DND-41 (cell line): ENCODE measurements at regions not wholly inside any gene's neighbourhood (a gene's known extent, or its start where the extent isn't known, plus 50 kb on each side); places are given as distances from the start of the nearest gene placed in this dataset.

Source experiments
- ATAC-seq: fragments of 200-7000 bp; cut with Tn5 transposase; 3 replicates; pipeline ENCODE4 v1.9.1; 2021; ENCODE audit warnings: low read depth; ENCODE audit not compliant: insufficient read depth
- DNase-seq: peaks from one replicate; pipeline ENCODE4 v3.0.0-alpha.2; 2020
- H2AFZ ChIP-seq: 2 replicates; pipeline ENCODE4 v1.6.0; 2012; ENCODE audit warnings: low read depth, low read length
- H3K27ac ChIP-seq: 2 replicates; pipeline ENCODE4 v1.5.1; 2012; ENCODE audit warnings: low read length, inconsistent platforms
- H3K27me3 ChIP-seq: fragments of 200-600 bp; sonication (generic); 2 replicates; pipeline ENCODE4 v1.6.0; 2012; ENCODE audit warnings: low read length, mild to moderate bottlenecking, inconsistent platforms; ENCODE audit not compliant: insufficient read depth, poor library complexity
- H3K36me3 ChIP-seq: 2 replicates; pipeline ENCODE4 v1.5.1; 2012; ENCODE audit warnings: low read length, inconsistent platforms; ENCODE audit not compliant: insufficient read depth
- H3K4me1 ChIP-seq: 2 replicates; pipeline ENCODE4 v1.5.1; 2012; ENCODE audit warnings: mild to moderate bottlenecking, low read length; ENCODE audit not compliant: insufficient read depth
- H3K4me2 ChIP-seq: 2 replicates; pipeline ENCODE4 v1.6.0; 2012; ENCODE audit warnings: mild to moderate bottlenecking, moderate library complexity, low read length, inconsistent platforms; ENCODE audit not compliant: insufficient read depth
- H3K4me3 ChIP-seq, 2 experiments: fragments of 200-600 bp in 1 of 2; shearing (Covaris generic) in 1 of 2; 2 replicates each; pipeline ENCODE4 v1.5.1; 2012 to 2016; ENCODE audit warnings: inconsistent platforms in 2 of 2, low read length in 2 of 2, mild to moderate bottlenecking in 2 of 2, low read depth in 1 of 2, moderate library complexity in 1 of 2
- H3K79me2 ChIP-seq: 2 replicates; pipeline ENCODE4 v1.6.0; 2012; ENCODE audit warnings: low read length, inconsistent platforms; ENCODE audit not compliant: insufficient read depth
- H3K9ac ChIP-seq: 2 replicates; pipeline ENCODE4 v1.6.0; 2012; ENCODE audit warnings: low read depth, mild to moderate bottlenecking, inconsistent platforms, low read length, moderate library complexity
- H3K9me3 ChIP-seq: 2 replicates; pipeline ENCODE4 v1.5.1; 2012; ENCODE audit warnings: low read length, moderate library complexity, mild to moderate bottlenecking, inconsistent platforms; ENCODE audit not compliant: insufficient read depth, severe bottlenecking
- H4K20me1 ChIP-seq: 2 replicates; pipeline ENCODE4 v1.6.0; 2012; ENCODE audit warnings: low read length; ENCODE audit not compliant: insufficient read depth
- EZH2 ChIP-seq: IDR thresholded peaks from 3 replicates; pipeline ENCODE4 v1.6.1; 2012; ENCODE audit warnings: borderline replicate concordance, low read depth, mild to moderate bottlenecking, moderate library complexity, low read length, inconsistent platforms; ENCODE audit not compliant: severe bottlenecking
- TF ChIP-seq, protein P1 (sequence below): IDR thresholded peaks from 2 replicates; pipeline ENCODE4 v1.5.1; 2012; ENCODE audit warnings: borderline replicate concordance, low read length, moderate library complexity, mild to moderate bottlenecking; ENCODE audit not compliant: poor library complexity, severe bottlenecking; ENCODE audit errors: extremely low read depth

GRCh38 chr2:185035906-185036305, 437.6 kb downstream of the ZNF804A start:
- ATAC-seq (no peak), DNase-seq (no peak)
- no peak overlapping the region for H3K4me2 ChIP-seq
- H3K4me3 ChIP-seq: no peak overlapping the region
- no peaks in the 10 kb centered on the region for H3K9me3 ChIP-seq
- no peak overlapping the region for H2AFZ ChIP-seq
- no peaks in the 10 kb centered on the region for H3K4me1 ChIP-seq
- no peak overlapping the region for H3K27ac ChIP-seq
- no peak overlapping the region for H3K9ac ChIP-seq
- no peaks in the 10 kb centered on the region for H3K36me3 ChIP-seq
- no peaks in the 10 kb centered on the region for H3K79me2 ChIP-seq
- no peaks in the 10 kb centered on the region for H3K27me3 ChIP-seq
- TF ChIP-seq, protein P1, sequence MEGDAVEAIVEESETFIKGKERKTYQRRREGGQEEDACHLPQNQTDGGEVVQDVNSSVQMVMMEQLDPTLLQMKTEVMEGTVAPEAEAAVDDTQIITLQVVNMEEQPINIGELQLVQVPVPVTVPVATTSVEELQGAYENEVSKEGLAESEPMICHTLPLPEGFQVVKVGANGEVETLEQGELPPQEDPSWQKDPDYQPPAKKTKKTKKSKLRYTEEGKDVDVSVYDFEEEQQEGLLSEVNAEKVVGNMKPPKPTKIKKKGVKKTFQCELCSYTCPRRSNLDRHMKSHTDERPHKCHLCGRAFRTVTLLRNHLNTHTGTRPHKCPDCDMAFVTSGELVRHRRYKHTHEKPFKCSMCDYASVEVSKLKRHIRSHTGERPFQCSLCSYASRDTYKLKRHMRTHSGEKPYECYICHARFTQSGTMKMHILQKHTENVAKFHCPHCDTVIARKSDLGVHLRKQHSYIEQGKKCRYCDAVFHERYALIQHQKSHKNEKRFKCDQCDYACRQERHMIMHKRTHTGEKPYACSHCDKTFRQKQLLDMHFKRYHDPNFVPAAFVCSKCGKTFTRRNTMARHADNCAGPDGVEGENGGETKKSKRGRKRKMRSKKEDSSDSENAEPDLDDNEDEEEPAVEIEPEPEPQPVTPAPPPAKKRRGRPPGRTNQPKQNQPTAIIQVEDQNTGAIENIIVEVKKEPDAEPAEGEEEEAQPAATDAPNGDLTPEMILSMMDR: no peak
- TF ChIP-seq EZH2: no peak
- no peaks in the 10 kb centered on the region for H4K20me1 ChIP-seq

- no peak for ATAC-seq
Measured at GRCh38 chr2:185044323-185044874, 446.1 kb downstream of the ZNF804A start.

DNA sequence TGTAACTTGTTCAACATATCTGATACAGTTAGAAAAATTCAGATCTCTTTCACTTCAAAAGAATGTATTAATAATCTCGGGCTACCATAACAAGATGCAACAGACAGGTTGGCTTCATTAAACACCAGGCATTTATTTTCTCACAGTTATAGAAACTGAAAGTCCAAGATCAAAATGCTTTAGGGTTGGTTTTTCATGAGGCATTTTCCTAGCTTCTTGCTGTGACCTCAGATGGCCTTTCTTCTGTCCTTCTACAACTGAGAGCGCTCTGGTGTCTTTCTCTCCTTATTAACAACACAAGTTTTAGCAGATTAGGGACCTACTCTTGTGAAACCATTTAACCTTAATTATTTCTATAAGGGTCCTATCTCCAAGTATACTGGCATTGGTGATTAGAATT, 452.5 kb downstream of the ZNF804A start:
- ATAC-seq (no peak), DNase-seq (no peak)
- no peak for TF ChIP-seq EZH2
- TF ChIP-seq, protein P1: no peak
- H3K4me1 ChIP-seq: no peaks in the 10 kb centered on the region
- H3K9me3 ChIP-seq: no peaks in the 10 kb centered on the region
- no peak overlapping the region for H3K27ac ChIP-seq
- H4K20me1 ChIP-seq: no peaks in the 10 kb centered on the region
- no peaks in the 10 kb centered on the region for H3K36me3 ChIP-seq
- H3K4me3 ChIP-seq: no peak overlapping the region
- H3K79me2 ChIP-seq: no peaks in the 10 kb centered on the region
- no peaks in the 10 kb centered on the region for H3K27me3 ChIP-seq
- H2AFZ ChIP-seq: no peak overlapping the region
- H3K9ac ChIP-seq: no peak overlapping the region
- no peak overlapping the region for H3K4me2 ChIP-seq

More at GRCh38 chr2:185044323-185044874, 446.1 kb downstream of the ZNF804A start:
- no peak overlapping the region for H3K9ac ChIP-seq
- no peak overlapping the region for H3K4me2 ChIP-seq
- no peaks in the 10 kb centered on the region for H3K79me2 ChIP-seq
- H3K4me3 ChIP-seq: no peak overlapping the region
- no peaks in the 10 kb centered on the region for H3K27me3 ChIP-seq
- no peaks in the 10 kb centered on the region for H3K36me3 ChIP-seq
- TF ChIP-seq, protein P1: no peak
- TF ChIP-seq EZH2: no peak
- no peak overlapping the region for H3K27ac ChIP-seq
- no peaks in the 10 kb centered on the region for H3K9me3 ChIP-seq
- no peaks in the 10 kb centered on the region for H4K20me1 ChIP-seq
- no peak overlapping the region for H2AFZ ChIP-seq
- no peaks in the 10 kb centered on the region for H3K4me1 ChIP-seq
- no peak for DNase-seq

- DNase-seq: no peak
- Histone ChIP-seq H3K9me3 (no peaks in the 10 kb centered on the region), H3K36me3 (no peaks in the 10 kb centered on the region), H3K4me1 (no peaks in the 10 kb centered on the region), H3K9ac (no peak overlapping the region), H3K4me3 (no peak overlapping the region), H2AFZ (no peak overlapping the region), H3K27me3 (no peaks in the 10 kb centered on the region), H3K27ac (no peak overlapping the region), H4K20me1 (no peaks in the 10 kb centered on the region), H3K4me2 (no peak overlapping the region), H3K79me2 (no peaks in the 10 kb centered on the region)
- ATAC-seq: no peak
- TF ChIP-seq, protein P1: no peak
- TF ChIP-seq EZH2: no peak
Measured at GRCh38 chr2:185063761-185064160, 465.4 kb downstream of the ZNF804A start.
